ENCODE measurements at regions not wholly inside any gene's neighbourhood (a gene's known extent, or its start where the extent isn't known, plus 50 kb on each side); places are given as distances from the start of the nearest gene placed in this dataset.

DNA sequence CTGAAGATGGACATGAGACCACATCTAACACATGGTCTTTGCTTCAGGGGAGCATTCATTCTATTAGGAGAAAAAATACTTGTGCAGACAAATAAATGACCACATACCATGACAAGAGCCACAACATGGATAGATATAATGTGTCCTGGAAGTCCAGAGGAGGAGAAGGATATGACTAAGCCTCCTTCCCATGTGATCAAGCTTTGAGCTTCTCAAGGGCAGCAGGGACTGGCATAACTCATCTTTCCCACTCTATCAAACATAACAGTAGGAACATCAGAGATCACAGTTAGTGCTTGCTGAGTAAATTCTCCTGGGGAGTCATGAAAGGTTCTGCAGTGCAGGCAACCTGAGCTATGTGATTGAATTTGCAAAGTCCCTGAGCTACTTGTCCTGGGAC lies 86.0 kb upstream of the LPP start:
- Mint-ChIP-seq H3K9me3 (no peaks in the 10 kb centered on the region), H3K27me3 (ENCODE audit: low read depth) (no peaks in the 10 kb centered on the region), H3K4me1 (no peaks in the 10 kb centered on the region), H3K36me3 (ENCODE audit: low read depth) (no peaks in the 10 kb centered on the region), H3K4me3 (no peak overlapping the region), H3K27ac (ENCODE audit: unreplicated experiment) (no peak overlapping the region)
- TF ChIP-seq, protein P1, sequence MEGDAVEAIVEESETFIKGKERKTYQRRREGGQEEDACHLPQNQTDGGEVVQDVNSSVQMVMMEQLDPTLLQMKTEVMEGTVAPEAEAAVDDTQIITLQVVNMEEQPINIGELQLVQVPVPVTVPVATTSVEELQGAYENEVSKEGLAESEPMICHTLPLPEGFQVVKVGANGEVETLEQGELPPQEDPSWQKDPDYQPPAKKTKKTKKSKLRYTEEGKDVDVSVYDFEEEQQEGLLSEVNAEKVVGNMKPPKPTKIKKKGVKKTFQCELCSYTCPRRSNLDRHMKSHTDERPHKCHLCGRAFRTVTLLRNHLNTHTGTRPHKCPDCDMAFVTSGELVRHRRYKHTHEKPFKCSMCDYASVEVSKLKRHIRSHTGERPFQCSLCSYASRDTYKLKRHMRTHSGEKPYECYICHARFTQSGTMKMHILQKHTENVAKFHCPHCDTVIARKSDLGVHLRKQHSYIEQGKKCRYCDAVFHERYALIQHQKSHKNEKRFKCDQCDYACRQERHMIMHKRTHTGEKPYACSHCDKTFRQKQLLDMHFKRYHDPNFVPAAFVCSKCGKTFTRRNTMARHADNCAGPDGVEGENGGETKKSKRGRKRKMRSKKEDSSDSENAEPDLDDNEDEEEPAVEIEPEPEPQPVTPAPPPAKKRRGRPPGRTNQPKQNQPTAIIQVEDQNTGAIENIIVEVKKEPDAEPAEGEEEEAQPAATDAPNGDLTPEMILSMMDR (conservative IDR thresholded peaks at IDR 0.05) = no peak
- no peak for DNase-seq (ENCODE audit: low read depth, low spot score)

DNA sequence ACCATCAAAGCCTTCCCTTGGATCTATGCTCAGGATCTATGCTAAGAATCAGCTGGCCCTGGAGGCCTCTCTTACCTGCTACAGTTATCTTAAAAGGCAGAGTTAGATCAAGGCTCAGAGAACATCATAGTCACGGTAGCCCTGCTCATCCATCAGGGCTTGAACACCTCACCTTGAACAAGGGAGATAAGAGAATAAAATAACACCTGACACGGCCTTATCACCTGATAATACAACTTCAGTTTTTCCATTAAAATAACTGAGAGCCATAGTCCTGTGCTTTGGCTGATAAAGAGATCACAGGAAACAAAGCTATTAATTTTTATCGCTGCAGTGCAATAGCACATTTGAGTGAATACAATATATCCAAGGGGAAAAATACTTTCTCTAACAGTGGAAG lies 85.6 kb upstream of the LPP start:
- Mint-ChIP-seq H3K4me1 (no peaks in the 10 kb centered on the region), H3K27ac (ENCODE audit: unreplicated experiment) (no peak overlapping the region), H3K9me3 (no peaks in the 10 kb centered on the region), H3K27me3 (ENCODE audit: low read depth) (no peaks in the 10 kb centered on the region), H3K4me3 (no peak overlapping the region), H3K36me3 (ENCODE audit: low read depth) (no peaks in the 10 kb centered on the region)
- DNase-seq (ENCODE audit: low read depth, low spot score) = no peak
- TF ChIP-seq, protein P1 (conservative IDR thresholded peaks at IDR 0.05) = no peak

DNA sequence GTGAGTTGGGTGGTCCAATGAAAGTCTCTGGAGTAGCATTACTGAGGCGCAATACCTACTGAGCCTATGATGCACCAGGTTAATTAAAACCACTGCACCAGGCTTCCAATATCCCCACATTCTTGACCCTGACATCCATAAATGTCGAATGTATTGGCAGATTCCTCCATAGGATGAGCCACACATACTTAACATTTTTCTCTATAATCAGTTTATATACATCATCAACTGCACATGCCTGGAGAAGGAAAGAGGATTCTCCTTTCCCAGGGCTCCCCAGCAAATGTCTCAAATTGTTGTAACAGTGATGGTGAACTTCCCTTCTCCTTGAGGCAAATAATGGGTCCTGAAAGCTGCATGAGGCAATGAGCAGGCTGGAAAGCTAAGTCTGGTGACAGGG lies 82.3 kb upstream of the LPP start:
- H3K27ac Mint-ChIP-seq (ENCODE audit: unreplicated experiment) = no peak overlapping the region

DNA sequence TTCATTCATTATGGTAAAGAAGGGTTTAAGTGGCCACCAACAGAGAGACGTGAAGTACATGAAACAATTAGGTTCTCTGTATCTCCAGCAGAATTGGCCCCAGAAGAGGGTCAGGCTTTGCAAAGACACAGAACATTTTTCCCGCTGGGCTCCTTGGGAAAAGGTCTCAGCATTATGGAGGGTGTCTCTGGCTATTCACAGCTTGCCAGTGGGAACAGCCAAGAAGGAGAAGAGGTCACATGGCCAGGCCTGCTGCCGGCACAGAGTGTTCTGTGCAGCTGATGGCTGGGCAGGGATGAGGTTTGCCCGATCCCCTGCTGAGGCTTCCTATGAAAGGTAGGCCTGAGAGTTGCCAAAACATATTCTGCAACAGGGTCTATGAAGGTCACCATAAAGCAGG lies 77.8 kb upstream of the LPP start:
- H3K27ac Mint-ChIP-seq (ENCODE audit: unreplicated experiment) = no peak overlapping the region
- H3K27me3 Mint-ChIP-seq (ENCODE audit: low read depth) = no peaks in the 10 kb centered on the region
- TF ChIP-seq, protein P1 (conservative IDR thresholded peaks at IDR 0.05) = no peak
- H3K4me1 Mint-ChIP-seq = no peaks in the 10 kb centered on the region
- peaks cover 8% of the 10 kb centered on the region for H3K9me3 Mint-ChIP-seq
- H3K36me3 Mint-ChIP-seq (ENCODE audit: low read depth) = peaks cover 5% of the 10 kb centered on the region
- no peak for DNase-seq (ENCODE audit: low read depth, low spot score)
- H3K4me3 Mint-ChIP-seq = no peak overlapping the region

More for the DNA sequence above, 82.3 kb upstream of the LPP start:
- Mint-ChIP-seq H3K9me3 (no peaks in the 10 kb centered on the region), H3K36me3 (ENCODE audit: low read depth) (no peaks in the 10 kb centered on the region), H3K27me3 (ENCODE audit: low read depth) (no peaks in the 10 kb centered on the region), H3K4me3 (no peak overlapping the region), H3K4me1 (no peaks in the 10 kb centered on the region)
- no peak for DNase-seq (ENCODE audit: low read depth, low spot score)
- TF ChIP-seq, protein P1 (conservative IDR thresholded peaks at IDR 0.05) = no peak

DNA sequence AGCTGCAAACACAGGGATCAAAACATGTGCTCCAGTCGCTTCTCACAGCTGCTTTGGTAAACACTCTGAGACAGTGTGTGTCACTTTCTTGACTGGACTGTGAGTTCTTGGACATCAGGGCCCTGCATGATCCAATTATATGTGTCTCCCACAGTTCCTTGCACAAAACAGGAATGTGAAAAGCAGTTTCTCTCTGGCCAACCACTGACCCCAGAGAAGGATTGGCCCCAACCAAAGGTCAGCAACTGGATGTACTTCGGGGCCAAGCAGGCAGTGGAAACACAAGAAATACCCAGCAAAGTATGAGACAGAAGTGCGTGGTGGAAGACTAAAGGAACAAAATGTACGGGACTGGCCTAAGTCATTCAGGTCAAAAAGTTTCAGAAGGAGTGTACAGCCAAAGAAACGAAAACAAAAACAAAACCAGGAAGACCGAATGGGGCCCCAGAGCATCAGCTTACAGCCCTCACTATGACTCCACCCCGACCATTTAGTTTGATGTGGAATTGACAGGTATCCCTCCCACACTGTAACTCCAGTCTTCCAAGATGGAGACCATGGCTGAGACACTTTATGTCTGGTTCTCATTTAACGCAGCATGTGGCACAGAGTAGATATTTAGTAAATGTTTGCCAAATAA lies 76.7 kb upstream of the LPP start:
- H3K36me3 Mint-ChIP-seq (ENCODE audit: low read depth) = peaks cover 5% of the 10 kb centered on the region
- H3K27ac Mint-ChIP-seq (ENCODE audit: unreplicated experiment) = no peak overlapping the region
- TF ChIP-seq, protein P1 (conservative IDR thresholded peaks at IDR 0.05) = no peak
- no peak overlapping the region for H3K4me3 Mint-ChIP-seq
- H3K27me3 Mint-ChIP-seq (ENCODE audit: low read depth) = no peaks in the 10 kb centered on the region
- H3K9me3 Mint-ChIP-seq = peaks cover 8% of the 10 kb centered on the region
- DNase-seq (ENCODE audit: low read depth, low spot score) = no peak
- no peaks in the 10 kb centered on the region for H3K4me1 Mint-ChIP-seq

Data from neural crest cell (in vitro differentiated cells).